GM23338 (cell line): ENCODE measurements at regions not wholly inside any gene's neighbourhood (a gene's known extent, or its start where the extent isn't known, plus 50 kb on each side); places are given as distances from the start of the nearest gene placed in this dataset.

Experiments used
- ATAC-seq: fragments of 200-7000 bp; cut with Tn5 transposase; 3 replicates; pipeline ENCODE4 v1.9.1; 2020
- DNase-seq: peaks from one replicate; pipeline ENCODE4 v3.0.0-alpha.2; 2015; ENCODE audit warnings: low spot score
- H2AFZ ChIP-seq: fragments of 200-600 bp; sonication (generic); 2 replicates; pipeline ENCODE4 v1.8.0; 2016; ENCODE audit warnings: antibody characterized with exemption, mild to moderate bottlenecking, moderate library complexity
- H3F3A ChIP-seq: fragments of 200-600 bp; sonication (generic); replicated peaks from 2 replicates; pipeline ENCODE4 v1.8.0; 2017; ENCODE audit warnings: antibody characterized with exemption, mixed run types, low read depth
- H3K27ac ChIP-seq: fragments of 200-600 bp; sonication (generic); 2 replicates; pipeline ENCODE4 v1.6.1; 2016; ENCODE audit warnings: low read depth
- H3K27me3 ChIP-seq: fragments of 200-600 bp; sonication (generic); 2 replicates; pipeline ENCODE4 v1.8.0; 2016; ENCODE audit warnings: mild to moderate bottlenecking, mixed run types, moderate library complexity; ENCODE audit not compliant: insufficient read depth
- H3K36me3 ChIP-seq: fragments of 200-600 bp; sonication (generic); 2 replicates; pipeline ENCODE4 v1.8.0; 2016; ENCODE audit warnings: mild to moderate bottlenecking; ENCODE audit not compliant: insufficient read depth
- H3K4me1 ChIP-seq: fragments of 200-600 bp; sonication (generic); 2 replicates; pipeline ENCODE4 v1.8.0; 2016; ENCODE audit warnings: mild to moderate bottlenecking, moderate library complexity; ENCODE audit not compliant: insufficient read depth
- H3K4me2 ChIP-seq: fragments of 200-600 bp; sonication (generic); 2 replicates; pipeline ENCODE4 v1.7.1; 2017; ENCODE audit warnings: mixed run types
- H3K4me3 ChIP-seq: fragments of 200-600 bp; sonication (generic); 2 replicates; pipeline ENCODE4 v1.6.1; 2016; ENCODE audit warnings: mixed run types
- H3K79me2 ChIP-seq: fragments of 200-600 bp; sonication (generic); replicated peaks from 2 replicates; pipeline ENCODE4 v1.8.0; 2017; ENCODE audit warnings: mild to moderate bottlenecking; ENCODE audit not compliant: insufficient read depth
- H3K9me2 ChIP-seq: fragments of 200-600 bp; sonication (generic); 2 replicates; pipeline ENCODE4 v1.8.0; 2017; ENCODE audit not compliant: insufficient read depth
- H4K20me1 ChIP-seq: fragments of 200-600 bp; sonication (generic); replicated peaks from 2 replicates; pipeline ENCODE4 v1.8.0; 2017; ENCODE audit warnings: mild to moderate bottlenecking; ENCODE audit not compliant: insufficient read depth
- H3K27ac Mint-ChIP-seq: 2 replicates; pipeline ENCODE4 v1.8.0; 2020; ENCODE audit warnings: inconsistent platforms, mild to moderate bottlenecking, moderate library complexity, mixed read lengths
- H3K27me3 Mint-ChIP-seq: 3 replicates; pipeline ENCODE4 v1.8.0; 2022; ENCODE audit warnings: low read depth, mild to moderate bottlenecking, moderate library complexity, mixed read lengths, inconsistent platforms; ENCODE audit not compliant: insufficient read depth, poor library complexity
- H3K36me3 Mint-ChIP-seq: 3 replicates; pipeline ENCODE4 v1.8.0; 2021; ENCODE audit warnings: low read depth, mild to moderate bottlenecking, inconsistent platforms, moderate library complexity, mixed read lengths
- H3K4me1 Mint-ChIP-seq: 3 replicates; pipeline ENCODE4 v1.8.0; 2020; ENCODE audit warnings: mild to moderate bottlenecking, inconsistent platforms, mixed read lengths
- H3K4me3 Mint-ChIP-seq: 3 replicates; pipeline ENCODE4 v1.8.0; 2021; ENCODE audit warnings: moderate library complexity, mild to moderate bottlenecking, inconsistent platforms, mixed read lengths
- H3K9me3 Mint-ChIP-seq: 3 replicates; pipeline ENCODE4 v1.8.0; 2020; ENCODE audit warnings: moderate library complexity, mild to moderate bottlenecking, inconsistent platforms, mixed read lengths
- CREB1 ChIP-seq: fragments of 250-450 bp; sonication (Bioruptor Pico); IDR thresholded peaks from 2 replicates; pipeline ENCODE4 v1.5.0; 2020; ENCODE audit warnings: low read depth, mild to moderate bottlenecking, moderate library complexity
- EZH2 ChIP-seq: fragments of 200-600 bp; sonication (generic); IDR thresholded peaks from one replicate; pipeline ENCODE4 v1.8.0; 2017; ENCODE audit warnings: antibody characterized with exemption, mild to moderate bottlenecking, low read depth; ENCODE audit not compliant: unreplicated experiment
- EZH2phosphoT487 ChIP-seq: fragments of 200-600 bp; sonication (generic); IDR thresholded peaks from one replicate; pipeline ENCODE4 v1.8.1; 2018; ENCODE audit warnings: antibody characterized with exemption; ENCODE audit not compliant: unreplicated experiment
- NANOG ChIP-seq: IDR thresholded peaks from 2 replicates; pipeline ENCODE4 v1.6.1; 2016; ENCODE audit warnings: antibody characterized with exemption, borderline replicate concordance
- POLR2AphosphoS5 ChIP-seq: IDR thresholded peaks from 2 replicates; pipeline ENCODE4 v1.6.1; 2016; ENCODE audit warnings: antibody characterized with exemption, low read depth
- STAT1 ChIP-seq: IDR thresholded peaks from one replicate; pipeline ENCODE4 v1.6.1; 2016; ENCODE audit warnings: antibody characterized with exemption; ENCODE audit not compliant: unreplicated experiment
- ZNF114 ChIP-seq: fragments of 250-450 bp; sonication (Bioruptor Pico); IDR thresholded peaks from 2 replicates; pipeline ENCODE4 v1.5.0; 2020; ENCODE audit warnings: mild to moderate bottlenecking, moderate library complexity
- ZNF331 ChIP-seq: fragments of 250-450 bp; sonication (Bioruptor Pico); IDR thresholded peaks from 2 replicates; pipeline ENCODE4 v1.5.0; 2020; ENCODE audit warnings: low read depth, mild to moderate bottlenecking, moderate library complexity
- TF ChIP-seq, protein P1 (sequence below): IDR thresholded peaks from one replicate; pipeline ENCODE4 v1.6.1; 2018; ENCODE audit warnings: antibody characterized with exemption; ENCODE audit not compliant: unreplicated experiment
- TF ChIP-seq, protein P2 (sequence below), 2 experiments: fragments of 200-600 bp in 1 of 2; sonication (generic) in 1 of 2; conservative IDR thresholded peaks; 2 replicates each; pipeline versions ENCODE4 v1.5.1 to v1.6.1; 2016 to 2017; ENCODE audit warnings: antibody characterized with exemption in 2 of 2, low read depth in 2 of 2, mild to moderate bottlenecking in 2 of 2, moderate library complexity in 1 of 2
- TF ChIP-seq, protein P3 (sequence below): IDR thresholded peaks from 2 replicates; pipeline ENCODE4 v1.6.1; 2016; ENCODE audit warnings: antibody characterized with exemption
- TF ChIP-seq, protein P4 (sequence below): fragments of 250-450 bp; sonication (Bioruptor Pico); IDR thresholded peaks from 2 replicates; pipeline ENCODE4 v1.5.0; 2020; ENCODE audit warnings: mild to moderate bottlenecking, moderate library complexity

DNA sequence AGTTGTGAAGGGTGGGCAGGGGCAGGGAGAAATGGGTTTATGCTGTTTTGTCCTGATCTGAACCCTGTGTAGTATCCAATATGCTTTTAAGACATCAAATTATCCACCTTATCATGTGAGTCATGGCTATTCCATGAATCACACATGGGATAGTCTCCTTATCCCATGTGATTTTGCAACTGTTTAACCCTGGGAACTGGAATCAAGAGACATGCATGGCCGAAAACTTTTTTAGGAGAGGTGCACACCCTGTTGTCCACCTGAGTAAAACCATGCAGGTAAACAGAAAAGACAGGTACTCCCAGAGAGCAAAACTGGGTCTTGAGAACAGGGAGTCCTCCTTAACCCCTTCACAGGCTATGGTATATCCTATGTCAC lies 490.6 kb upstream of the HS6ST1 start:
- no peak overlapping the region for H3K4me2 ChIP-seq
- peaks cover 17% of the 10 kb centered on the region; the same call in 2 of the 3 replicates for H3K9me3 Mint-ChIP-seq

More for the DNA sequence above, 490.6 kb upstream of the HS6ST1 start:
- Histone ChIP-seq H3K4me1 (no peaks in the 10 kb centered on the region; the same call in 1 of the 2 replicates), H3K27me3 (no peaks in the 10 kb centered on the region), H3K79me2 (no peaks in the 10 kb centered on the region), H3K4me3 (no peak overlapping the region), H2AFZ (no peak overlapping the region), H4K20me1 (no peaks in the 10 kb centered on the region), H3K36me3 (no peaks in the 10 kb centered on the region), H3K27ac (no peak overlapping the region), H3K9me2 (no peaks in the 10 kb centered on the region), H3F3A (no peaks in the 10 kb centered on the region)
- Mint-ChIP-seq H3K36me3 (peaks cover 9% of the 10 kb centered on the region; the same call in 1 of the 3 replicates), H3K4me1 (peaks cover 8% of the 10 kb centered on the region; the same call in 2 of the 3 replicates), H3K4me3 (no peak overlapping the region), H3K27me3 (peaks cover 5% of the 10 kb centered on the region), H3K27ac (no peak overlapping the region)
- ATAC-seq (no peak), DNase-seq (no peak)
- TF ChIP-seq, protein P1, sequence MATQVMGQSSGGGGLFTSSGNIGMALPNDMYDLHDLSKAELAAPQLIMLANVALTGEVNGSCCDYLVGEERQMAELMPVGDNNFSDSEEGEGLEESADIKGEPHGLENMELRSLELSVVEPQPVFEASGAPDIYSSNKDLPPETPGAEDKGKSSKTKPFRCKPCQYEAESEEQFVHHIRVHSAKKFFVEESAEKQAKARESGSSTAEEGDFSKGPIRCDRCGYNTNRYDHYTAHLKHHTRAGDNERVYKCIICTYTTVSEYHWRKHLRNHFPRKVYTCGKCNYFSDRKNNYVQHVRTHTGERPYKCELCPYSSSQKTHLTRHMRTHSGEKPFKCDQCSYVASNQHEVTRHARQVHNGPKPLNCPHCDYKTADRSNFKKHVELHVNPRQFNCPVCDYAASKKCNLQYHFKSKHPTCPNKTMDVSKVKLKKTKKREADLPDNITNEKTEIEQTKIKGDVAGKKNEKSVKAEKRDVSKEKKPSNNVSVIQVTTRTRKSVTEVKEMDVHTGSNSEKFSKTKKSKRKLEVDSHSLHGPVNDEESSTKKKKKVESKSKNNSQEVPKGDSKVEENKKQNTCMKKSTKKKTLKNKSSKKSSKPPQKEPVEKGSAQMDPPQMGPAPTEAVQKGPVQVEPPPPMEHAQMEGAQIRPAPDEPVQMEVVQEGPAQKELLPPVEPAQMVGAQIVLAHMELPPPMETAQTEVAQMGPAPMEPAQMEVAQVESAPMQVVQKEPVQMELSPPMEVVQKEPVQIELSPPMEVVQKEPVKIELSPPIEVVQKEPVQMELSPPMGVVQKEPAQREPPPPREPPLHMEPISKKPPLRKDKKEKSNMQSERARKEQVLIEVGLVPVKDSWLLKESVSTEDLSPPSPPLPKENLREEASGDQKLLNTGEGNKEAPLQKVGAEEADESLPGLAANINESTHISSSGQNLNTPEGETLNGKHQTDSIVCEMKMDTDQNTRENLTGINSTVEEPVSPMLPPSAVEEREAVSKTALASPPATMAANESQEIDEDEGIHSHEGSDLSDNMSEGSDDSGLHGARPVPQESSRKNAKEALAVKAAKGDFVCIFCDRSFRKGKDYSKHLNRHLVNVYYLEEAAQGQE = no peak
- TF ChIP-seq, protein P2, sequence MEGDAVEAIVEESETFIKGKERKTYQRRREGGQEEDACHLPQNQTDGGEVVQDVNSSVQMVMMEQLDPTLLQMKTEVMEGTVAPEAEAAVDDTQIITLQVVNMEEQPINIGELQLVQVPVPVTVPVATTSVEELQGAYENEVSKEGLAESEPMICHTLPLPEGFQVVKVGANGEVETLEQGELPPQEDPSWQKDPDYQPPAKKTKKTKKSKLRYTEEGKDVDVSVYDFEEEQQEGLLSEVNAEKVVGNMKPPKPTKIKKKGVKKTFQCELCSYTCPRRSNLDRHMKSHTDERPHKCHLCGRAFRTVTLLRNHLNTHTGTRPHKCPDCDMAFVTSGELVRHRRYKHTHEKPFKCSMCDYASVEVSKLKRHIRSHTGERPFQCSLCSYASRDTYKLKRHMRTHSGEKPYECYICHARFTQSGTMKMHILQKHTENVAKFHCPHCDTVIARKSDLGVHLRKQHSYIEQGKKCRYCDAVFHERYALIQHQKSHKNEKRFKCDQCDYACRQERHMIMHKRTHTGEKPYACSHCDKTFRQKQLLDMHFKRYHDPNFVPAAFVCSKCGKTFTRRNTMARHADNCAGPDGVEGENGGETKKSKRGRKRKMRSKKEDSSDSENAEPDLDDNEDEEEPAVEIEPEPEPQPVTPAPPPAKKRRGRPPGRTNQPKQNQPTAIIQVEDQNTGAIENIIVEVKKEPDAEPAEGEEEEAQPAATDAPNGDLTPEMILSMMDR (conservative IDR thresholded peaks at IDR 0.05; ENCODE audit: low read depth in 2 of 2) = no peak
- no peak for TF ChIP-seq ZNF331 (CRISPR knock-in tag)
- no peak for TF ChIP-seq POLR2AphosphoS5
- TF ChIP-seq NANOG = no peak
- TF ChIP-seq EZH2phosphoT487 = no peak
- no peak for TF ChIP-seq ZNF114
- no peak for TF ChIP-seq STAT1
- no peak for TF ChIP-seq EZH2
- TF ChIP-seq CREB1 (CRISPR knock-in tag) = no peak
- TF ChIP-seq, protein P3, sequence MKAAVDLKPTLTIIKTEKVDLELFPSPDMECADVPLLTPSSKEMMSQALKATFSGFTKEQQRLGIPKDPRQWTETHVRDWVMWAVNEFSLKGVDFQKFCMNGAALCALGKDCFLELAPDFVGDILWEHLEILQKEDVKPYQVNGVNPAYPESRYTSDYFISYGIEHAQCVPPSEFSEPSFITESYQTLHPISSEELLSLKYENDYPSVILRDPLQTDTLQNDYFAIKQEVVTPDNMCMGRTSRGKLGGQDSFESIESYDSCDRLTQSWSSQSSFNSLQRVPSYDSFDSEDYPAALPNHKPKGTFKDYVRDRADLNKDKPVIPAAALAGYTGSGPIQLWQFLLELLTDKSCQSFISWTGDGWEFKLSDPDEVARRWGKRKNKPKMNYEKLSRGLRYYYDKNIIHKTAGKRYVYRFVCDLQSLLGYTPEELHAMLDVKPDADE = no peak
- TF ChIP-seq, protein P4, sequence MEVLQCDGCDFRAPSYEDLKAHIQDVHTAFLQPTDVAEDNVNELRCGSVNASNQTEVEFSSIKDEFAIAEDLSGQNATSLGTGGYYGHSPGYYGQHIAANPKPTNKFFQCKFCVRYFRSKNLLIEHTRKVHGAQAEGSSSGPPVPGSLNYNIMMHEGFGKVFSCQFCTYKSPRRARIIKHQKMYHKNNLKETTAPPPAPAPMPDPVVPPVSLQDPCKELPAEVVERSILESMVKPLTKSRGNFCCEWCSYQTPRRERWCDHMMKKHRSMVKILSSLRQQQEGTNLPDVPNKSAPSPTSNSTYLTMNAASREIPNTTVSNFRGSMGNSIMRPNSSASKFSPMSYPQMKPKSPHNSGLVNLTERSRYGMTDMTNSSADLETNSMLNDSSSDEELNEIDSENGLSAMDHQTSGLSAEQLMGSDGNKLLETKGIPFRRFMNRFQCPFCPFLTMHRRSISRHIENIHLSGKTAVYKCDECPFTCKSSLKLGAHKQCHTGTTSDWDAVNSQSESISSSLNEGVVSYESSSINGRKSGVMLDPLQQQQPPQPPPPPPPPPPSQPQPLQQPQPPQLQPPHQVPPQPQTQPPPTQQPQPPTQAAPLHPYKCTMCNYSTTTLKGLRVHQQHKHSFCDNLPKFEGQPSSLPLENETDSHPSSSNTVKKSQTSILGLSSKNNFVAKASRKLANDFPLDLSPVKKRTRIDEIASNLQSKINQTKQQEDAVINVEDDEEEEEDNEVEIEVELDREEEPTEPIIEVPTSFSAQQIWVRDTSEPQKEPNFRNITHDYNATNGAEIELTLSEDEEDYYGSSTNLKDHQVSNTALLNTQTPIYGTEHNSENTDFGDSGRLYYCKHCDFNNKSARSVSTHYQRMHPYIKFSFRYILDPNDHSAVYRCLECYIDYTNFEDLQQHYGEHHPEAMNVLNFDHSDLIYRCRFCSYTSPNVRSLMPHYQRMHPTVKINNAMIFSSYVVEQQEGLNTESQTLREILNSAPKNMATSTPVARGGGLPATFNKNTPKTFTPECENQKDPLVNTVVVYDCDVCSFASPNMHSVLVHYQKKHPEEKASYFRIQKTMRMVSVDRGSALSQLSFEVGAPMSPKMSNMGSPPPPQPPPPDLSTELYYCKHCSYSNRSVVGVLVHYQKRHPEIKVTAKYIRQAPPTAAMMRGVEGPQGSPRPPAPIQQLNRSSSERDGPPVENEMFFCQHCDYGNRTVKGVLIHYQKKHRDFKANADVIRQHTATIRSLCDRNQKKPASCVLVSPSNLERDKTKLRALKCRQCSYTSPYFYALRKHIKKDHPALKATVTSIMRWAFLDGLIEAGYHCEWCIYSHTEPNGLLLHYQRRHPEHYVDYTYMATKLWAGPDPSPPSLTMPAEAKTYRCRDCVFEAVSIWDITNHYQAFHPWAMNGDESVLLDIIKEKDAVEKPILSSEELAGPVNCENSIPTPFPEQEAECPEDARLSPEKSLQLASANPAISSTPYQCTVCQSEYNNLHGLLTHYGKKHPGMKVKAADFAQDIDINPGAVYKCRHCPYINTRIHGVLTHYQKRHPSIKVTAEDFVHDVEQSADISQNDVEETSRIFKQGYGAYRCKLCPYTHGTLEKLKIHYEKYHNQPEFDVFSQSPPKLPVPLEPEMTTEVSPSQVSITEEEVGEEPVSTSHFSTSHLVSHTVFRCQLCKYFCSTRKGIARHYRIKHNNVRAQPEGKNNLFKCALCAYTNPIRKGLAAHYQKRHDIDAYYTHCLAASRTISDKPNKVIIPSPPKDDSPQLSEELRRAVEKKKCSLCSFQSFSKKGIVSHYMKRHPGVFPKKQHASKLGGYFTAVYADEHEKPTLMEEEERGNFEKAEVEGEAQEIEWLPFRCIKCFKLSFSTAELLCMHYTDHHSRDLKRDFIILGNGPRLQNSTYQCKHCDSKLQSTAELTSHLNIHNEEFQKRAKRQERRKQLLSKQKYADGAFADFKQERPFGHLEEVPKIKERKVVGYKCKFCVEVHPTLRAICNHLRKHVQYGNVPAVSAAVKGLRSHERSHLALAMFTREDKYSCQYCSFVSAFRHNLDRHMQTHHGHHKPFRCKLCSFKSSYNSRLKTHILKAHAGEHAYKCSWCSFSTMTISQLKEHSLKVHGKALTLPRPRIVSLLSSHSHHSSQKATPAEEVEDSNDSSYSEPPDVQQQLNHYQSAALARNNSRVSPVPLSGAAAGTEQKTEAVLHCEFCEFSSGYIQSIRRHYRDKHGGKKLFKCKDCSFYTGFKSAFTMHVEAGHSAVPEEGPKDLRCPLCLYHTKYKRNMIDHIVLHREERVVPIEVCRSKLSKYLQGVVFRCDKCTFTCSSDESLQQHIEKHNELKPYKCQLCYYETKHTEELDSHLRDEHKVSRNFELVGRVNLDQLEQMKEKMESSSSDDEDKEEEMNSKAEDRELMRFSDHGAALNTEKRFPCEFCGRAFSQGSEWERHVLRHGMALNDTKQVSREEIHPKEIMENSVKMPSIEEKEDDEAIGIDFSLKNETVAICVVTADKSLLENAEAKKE (CRISPR knock-in tag) = no peak
